LNCaP clone FGC (cell line): ENCODE measurements at regions not wholly inside any gene's neighbourhood (a gene's known extent, or its start where the extent isn't known, plus 50 kb on each side); places are given as distances from the start of the nearest gene placed in this dataset.

Experiments used
- DNase-seq: peaks from one replicate; pipeline ENCODE4 v3.0.0-alpha.2; 2011; ENCODE audit warnings: low read depth
- H3K4me3 ChIP-seq: 2 replicates; pipeline ENCODE4 v1.5.1; 2011; ENCODE audit warnings: mild to moderate bottlenecking, low read depth, low read length, control low read depth
- CTCF ChIP-seq: IDR thresholded peaks from 2 replicates; pipeline ENCODE4 v1.5.1; 2012; ENCODE audit warnings: mild to moderate bottlenecking; ENCODE audit not compliant: control insufficient read depth, insufficient read depth; ENCODE audit errors: extremely low read depth

- no peak for TF ChIP-seq CTCF
- DNase-seq: no peak
- no peak overlapping the region for H3K4me3 ChIP-seq
Measured at GRCh38 chr5:67969631-67970030, 245.9 kb upstream of the PIK3R1 start.

- DNase-seq: no peak
- TF ChIP-seq CTCF: no peak
- no peak overlapping the region for H3K4me3 ChIP-seq
Measured at GRCh38 chr5:67969176-67969575, 246.4 kb upstream of the PIK3R1 start.

- TF ChIP-seq CTCF: no peak
- H3K4me3 ChIP-seq: no peak overlapping the region
- DNase-seq: no peak
Measured at GRCh38 chr5:67966712-67967111, 248.8 kb upstream of the PIK3R1 start.

GRCh38 chr5:67964619-67965018 is 250.9 kb upstream of the PIK3R1 start:
- TF ChIP-seq CTCF: no peak
- H3K4me3 ChIP-seq: no peak overlapping the region
- DNase-seq: no peak

- H3K4me3 ChIP-seq: no peak overlapping the region
- DNase-seq: peak; percentile 22
- TF ChIP-seq CTCF: no peak
Measured at GRCh38 chr5:67963789-67964519, 251.6 kb upstream of the PIK3R1 start.

GRCh38 chr5:67960939-67961338 is 254.6 kb upstream of the PIK3R1 start:
- DNase-seq: no peak
- H3K4me3 ChIP-seq: no peak overlapping the region
- TF ChIP-seq CTCF: no peak

- DNase-seq: no peak
- H3K4me3 ChIP-seq: no peak overlapping the region
- TF ChIP-seq CTCF: no peak
Measured at GRCh38 chr5:67957374-67957773, 258.2 kb upstream of the PIK3R1 start.
